DMS114 treated with DMSO at 0.1 percent for 48 hours (cell line): ENCODE measurements at regions not wholly inside any gene's neighbourhood (a gene's known extent, or its start where the extent isn't known, plus 50 kb on each side); places are given as distances from the start of the nearest gene placed in this dataset.

Source experiments
- DNase-seq: peaks from one replicate; lab custom pipeline; 2025; ENCODE audit not compliant: unreplicated experiment; lab: John Stamatoyannopoulos, UW

GRCh38 chr6:105851606-105852005 lies 234.5 kb upstream of the PRDM1 start:
- no peak for DNase-seq

- no peak for DNase-seq
These were observed 235.0 kb upstream of the PRDM1 start for GRCh38 chr6:105851113-105851580.

GRCh38 chr6:105850261-105851112 lies 235.6 kb upstream of the PRDM1 start:
- no peak for DNase-seq

- no peak for DNase-seq
These were observed 236.4 kb upstream of the PRDM1 start for GRCh38 chr6:105849746-105850145.

- no peak for DNase-seq
These were observed 238.7 kb upstream of the PRDM1 start for GRCh38 chr6:105847433-105847832.

- DNase-seq, result no peak
These were observed 241.8 kb upstream of the PRDM1 start for GRCh38 chr6:105844275-105844883.

GRCh38 chr6:105839266-105839665 lies 246.9 kb upstream of the PRDM1 start:
- no peak for DNase-seq

GRCh38 chr6:105838171-105838570 lies 248.0 kb upstream of the PRDM1 start:
- no peak for DNase-seq

GRCh38 chr6:105836889-105837288 lies 249.2 kb upstream of the PRDM1 start:
- no peak for DNase-seq

GRCh38 chr6:105836379-105836778 lies 249.8 kb upstream of the PRDM1 start:
- no peak for DNase-seq

- DNase-seq, result no peak
These were observed 250.8 kb upstream of the PRDM1 start for GRCh38 chr6:105835373-105835772.

- DNase-seq, result no peak
These were observed 251.9 kb upstream of the PRDM1 start for GRCh38 chr6:105833959-105834947.

GRCh38 chr6:105832313-105832761 lies 253.8 kb upstream of the PRDM1 start:
- DNase-seq, result no peak

- no peak for DNase-seq
These were observed 254.6 kb upstream of the PRDM1 start for GRCh38 chr6:105831311-105832097.

- DNase-seq, result no peak
These were observed 260.9 kb upstream of the PRDM1 start for GRCh38 chr6:105825210-105825609.

- DNase-seq, result no peak
These were observed 261.4 kb upstream of the PRDM1 start for GRCh38 chr6:105824732-105825131.

GRCh38 chr6:105821777-105822176 lies 264.4 kb upstream of the PRDM1 start:
- DNase-seq, result no peak

- DNase-seq, result no peak
These were observed 265.1 kb upstream of the PRDM1 start for GRCh38 chr6:105821027-105821426.

- DNase-seq, result no peak
These were observed 266.4 kb upstream of the PRDM1 start for GRCh38 chr6:105819745-105820144.

GRCh38 chr6:105818505-105818904 lies 267.6 kb upstream of the PRDM1 start:
- DNase-seq, result no peak
